Neural cell (in vitro differentiated cells): ENCODE measurements at regions not wholly inside any gene's neighbourhood (a gene's known extent, or its start where the extent isn't known, plus 50 kb on each side); places are given as distances from the start of the nearest gene placed in this dataset.

ENCODE experiments used
- H2AFZ ChIP-seq: fragments of 200-600, 300-800 bp; sonication (generic), shearing (Covaris generic); 2 replicates; pipeline ENCODE4 v1.6.0; 2014; ENCODE audit warnings: low read depth, mild to moderate bottlenecking, antibody characterized with exemption, low read length, moderate library complexity
- H3F3A ChIP-seq: fragments of 200-600 bp; shearing (Covaris generic); 2 replicates; pipeline ENCODE4 v1.6.1; 2016; ENCODE audit warnings: mild to moderate bottlenecking, moderate library complexity, mixed read lengths, antibody characterized with exemption, low read length; ENCODE audit not compliant: insufficient read depth, poor library complexity, severe bottlenecking
- H3K27ac ChIP-seq: fragments of 200-600, 300-800 bp; sonication (generic), shearing (Covaris generic); 2 replicates; pipeline ENCODE4 v1.5.1; 2014; ENCODE audit warnings: mild to moderate bottlenecking, low read length, moderate library complexity
- H3K27me3 ChIP-seq: fragments of 300-800, 200-600 bp; sonication (generic), shearing (Covaris generic); 2 replicates; pipeline ENCODE4 v1.6.0; 2014; ENCODE audit warnings: mild to moderate bottlenecking, low read depth, low read length, moderate library complexity; ENCODE audit not compliant: insufficient read depth
- H3K36me3 ChIP-seq: fragments of 300-800, 200-600 bp; sonication (generic), shearing (Covaris generic); 2 replicates; pipeline ENCODE4 v1.5.1; 2014; ENCODE audit warnings: mild to moderate bottlenecking, antibody characterized with exemption, low read length, moderate library complexity; ENCODE audit not compliant: insufficient read depth
- H3K4me2 ChIP-seq: fragments of 300-800, 200-600 bp; sonication (generic), shearing (Covaris generic); 2 replicates; pipeline ENCODE4 v1.6.0; 2014; ENCODE audit warnings: mild to moderate bottlenecking, low read length
- H3K4me3 ChIP-seq: fragments of 300-800, 200-600 bp; sonication (generic), shearing (Covaris generic); 2 replicates; pipeline ENCODE4 v1.5.1; 2014; ENCODE audit warnings: mild to moderate bottlenecking, low read length, moderate library complexity
- H3K79me2 ChIP-seq: fragments of 200-600 bp; shearing (Covaris generic); replicated peaks from 2 replicates; pipeline ENCODE4 v1.6.0; 2014; ENCODE audit warnings: mild to moderate bottlenecking, low read length, moderate library complexity; ENCODE audit not compliant: insufficient read depth
- H3K9ac ChIP-seq: fragments of 300-800, 200-600 bp; sonication (generic), shearing (Covaris generic); 2 replicates; pipeline ENCODE4 v1.6.1; 2016; ENCODE audit warnings: mild to moderate bottlenecking, low read length, mixed read lengths
- H3K9me2 ChIP-seq: fragments of 200-600 bp; shearing (Covaris generic); 2 replicates; pipeline ENCODE4 v1.6.1; 2016; ENCODE audit warnings: mild to moderate bottlenecking, low read length, mixed read lengths; ENCODE audit not compliant: insufficient read depth
- H3K9me3 ChIP-seq: fragments of 200-600, 300-800 bp; sonication (generic), shearing (Covaris generic); 2 replicates; pipeline ENCODE4 v1.6.1; 2016; ENCODE audit warnings: mild to moderate bottlenecking, mixed run types, low read length, moderate library complexity, mixed read lengths
- H4K20me1 ChIP-seq: fragments of 200-600 bp; shearing (Covaris generic); 2 replicates; pipeline ENCODE4 v1.6.1; 2016; ENCODE audit warnings: mild to moderate bottlenecking, mixed run types; ENCODE audit not compliant: insufficient read depth
- CTCF ChIP-seq: fragments of 450-650 bp; IDR thresholded peaks from 2 replicates; pipeline ENCODE4 v1.5.1; 2014; ENCODE audit warnings: antibody characterized with exemption, mild to moderate bottlenecking, moderate library complexity; ENCODE audit not compliant: poor library complexity, severe bottlenecking
- EZH2 ChIP-seq: fragments of 200-600, 300-800 bp; shearing (Covaris generic), sonication (generic); IDR thresholded peaks from 2 replicates; pipeline ENCODE4 v1.6.1; 2014; ENCODE audit warnings: antibody characterized with exemption, low read length, borderline replicate concordance, mild to moderate bottlenecking; ENCODE audit not compliant: insufficient read depth, poor library complexity, severe bottlenecking
- MXI1 ChIP-seq: fragments of 450-650 bp; conservative IDR thresholded peaks from 2 replicates; pipeline ENCODE4 v1.6.1; 2014; ENCODE audit warnings: antibody characterized with exemption, mild to moderate bottlenecking; ENCODE audit not compliant: poor library complexity, severe bottlenecking
- POLR2AphosphoS5 ChIP-seq: IDR thresholded peaks from 2 replicates; pipeline ENCODE4 v1.6.1; 2012
- REST ChIP-seq: IDR thresholded peaks from 2 replicates; pipeline ENCODE4 v1.6.1; 2012; ENCODE audit warnings: borderline replicate concordance
- SMC3 ChIP-seq: fragments of 450-650 bp; conservative IDR thresholded peaks from 2 replicates; pipeline ENCODE4 v1.6.1; 2014; ENCODE audit warnings: antibody characterized with exemption, mild to moderate bottlenecking, moderate library complexity; ENCODE audit not compliant: poor library complexity

GRCh38 chr16:86289304-86289703 is 221.0 kb upstream of the FOXF1 start:
- Histone ChIP-seq H3K9me3 (no peaks in the 10 kb centered on the region), H3K79me2 (no peaks in the 10 kb centered on the region), H3F3A (no peaks in the 10 kb centered on the region), H3K27me3 (peaks cover 83% of the 10 kb centered on the region), H3K4me3 (peak overlapping the region; percentile 24), H3K9me2 (no peaks in the 10 kb centered on the region), H2AFZ (no peak overlapping the region), H4K20me1 (no peaks in the 10 kb centered on the region), H3K27ac (no peak overlapping the region), H3K4me2 (no peak overlapping the region), H3K36me3 (no peaks in the 10 kb centered on the region), H3K9ac (no peak overlapping the region)
- TF ChIP-seq REST (no peak), EZH2 (no peak), POLR2AphosphoS5 (no peak), MXI1 (no peak)

GRCh38 chr16:86289907-86290306 is 220.4 kb upstream of the FOXF1 start:
- Histone ChIP-seq H3K4me3 (no peak overlapping the region), H4K20me1 (no peaks in the 10 kb centered on the region), H3K36me3 (no peaks in the 10 kb centered on the region), H3K9ac (no peak overlapping the region), H3F3A (no peaks in the 10 kb centered on the region), H3K27ac (no peak overlapping the region), H3K27me3 (peaks cover 77% of the 10 kb centered on the region), H3K79me2 (no peaks in the 10 kb centered on the region), H3K4me2 (no peak overlapping the region), H2AFZ (no peak overlapping the region), H3K9me3 (no peaks in the 10 kb centered on the region), H3K9me2 (no peaks in the 10 kb centered on the region)
- TF ChIP-seq REST, result no peak
- no peak for TF ChIP-seq SMC3
- no peak for TF ChIP-seq CTCF
